Prostate gland (tissue), 2 donors: ENCODE measurements at regions not wholly inside any gene's neighbourhood (a gene's known extent, or its start where the extent isn't known, plus 50 kb on each side); places are given as distances from the start of the nearest gene placed in this dataset.

Source experiments
- DNase-seq: peaks from one replicate; pipeline ENCODE4 v3.0.0-alpha.2; 2019; ENCODE audit warnings: low spot score
- H3K27ac ChIP-seq, 2 donors: fragments of 200-600 bp; sonication (generic); 2 replicates each; pipeline ENCODE4 v1.5.1; 2017 to 2019
- H3K27me3 ChIP-seq: fragments of 200-600 bp; sonication (generic); replicated peaks from 2 replicates; pipeline ENCODE4 v1.5.1; 2019; ENCODE audit not compliant: insufficient read depth
- H3K36me3 ChIP-seq, 2 donors: fragments of 200-600 bp; sonication (generic); 1 replicate in 1 of 2; 2 replicates in 1 of 2; pipeline versions ENCODE4 v1.5.1 to v1.8.1; 2017 to 2019
- H3K4me1 ChIP-seq: fragments of 200-600 bp; sonication (generic); replicated peaks from 2 replicates; pipeline ENCODE4 v1.5.1; 2019
- H3K4me3 ChIP-seq, 2 donors: fragments of 200-600 bp; sonication (generic); 2 replicates each; pipeline ENCODE4 v1.5.1; 2017 to 2019
- H3K9me3 ChIP-seq: fragments of 200-600 bp; sonication (generic); 2 replicates; pipeline ENCODE4 v1.5.1; 2017
- POLR2A ChIP-seq: fragments of 450-650 bp; IDR thresholded peaks from one replicate; pipeline ENCODE4 v1.6.1; 2016; ENCODE audit warnings: antibody characterized with exemption, mild to moderate bottlenecking
- POLR2AphosphoS5 ChIP-seq: sonication (generic); formaldehyde crosslinking; IDR thresholded peaks from one replicate; pipeline ENCODE4 v1.6.1; 2017; ENCODE audit warnings: antibody characterized with exemption
- WGBS: methylation state at CpG from one replicate; pipeline ENCODE4 v1.1.5; 2018; 5-methylcytosine and 5-hydroxymethylcytosine counted together
- intact Hi-C: fragments of 100-400 bp; cut with DNase I; formaldehyde crosslinking; loops from one replicate; pipeline ENCODE4 v1.14.2; 2022
- TF ChIP-seq, protein P1 (sequence below), 4 experiments: fragments of 200-600 bp in 2 of 4; fragments of 450-650 bp in 2 of 4; sonication (generic) in 2 of 4; IDR thresholded peaks; 1 replicate in 3 of 4; 2 replicates in 1 of 4; pipeline ENCODE4 v1.5.1; 2016 to 2019; ENCODE audit warnings: antibody characterized with exemption in 4 of 4, mild to moderate bottlenecking in 2 of 4, moderate library complexity in 2 of 4

- Histone ChIP-seq H3K27me3 (no peaks in the 10 kb centered on the region), H3K4me1 (no peaks in the 10 kb centered on the region), H3K9me3 (no peaks in the 10 kb centered on the region), H3K36me3 (no peaks in the 10 kb centered on the region), H3K27ac (no peak overlapping the region), H3K4me3 (no peak overlapping the region)
- DNase-seq, result no peak
- TF ChIP-seq POLR2A (no peak), POLR2AphosphoS5 (no peak)
- TF ChIP-seq, protein P1, sequence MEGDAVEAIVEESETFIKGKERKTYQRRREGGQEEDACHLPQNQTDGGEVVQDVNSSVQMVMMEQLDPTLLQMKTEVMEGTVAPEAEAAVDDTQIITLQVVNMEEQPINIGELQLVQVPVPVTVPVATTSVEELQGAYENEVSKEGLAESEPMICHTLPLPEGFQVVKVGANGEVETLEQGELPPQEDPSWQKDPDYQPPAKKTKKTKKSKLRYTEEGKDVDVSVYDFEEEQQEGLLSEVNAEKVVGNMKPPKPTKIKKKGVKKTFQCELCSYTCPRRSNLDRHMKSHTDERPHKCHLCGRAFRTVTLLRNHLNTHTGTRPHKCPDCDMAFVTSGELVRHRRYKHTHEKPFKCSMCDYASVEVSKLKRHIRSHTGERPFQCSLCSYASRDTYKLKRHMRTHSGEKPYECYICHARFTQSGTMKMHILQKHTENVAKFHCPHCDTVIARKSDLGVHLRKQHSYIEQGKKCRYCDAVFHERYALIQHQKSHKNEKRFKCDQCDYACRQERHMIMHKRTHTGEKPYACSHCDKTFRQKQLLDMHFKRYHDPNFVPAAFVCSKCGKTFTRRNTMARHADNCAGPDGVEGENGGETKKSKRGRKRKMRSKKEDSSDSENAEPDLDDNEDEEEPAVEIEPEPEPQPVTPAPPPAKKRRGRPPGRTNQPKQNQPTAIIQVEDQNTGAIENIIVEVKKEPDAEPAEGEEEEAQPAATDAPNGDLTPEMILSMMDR (IDR thresholded peaks at IDR 0.05), result no peak
- intact Hi-C loops, result no loop called here
Measured at GRCh38 chr4:57588557-57588956, 478.4 kb upstream of the IGFBP7 start.

GRCh38 chr4:57580710-57581599 is 470.8 kb upstream of the IGFBP7 start:
- H3K27me3 ChIP-seq, result no peaks in the 10 kb centered on the region
- H3K27ac ChIP-seq, result no peak overlapping the region
- H3K4me3 ChIP-seq, result no peak overlapping the region
- no peak for TF ChIP-seq POLR2A
- no peak for TF ChIP-seq POLR2AphosphoS5
- TF ChIP-seq, protein P1 (IDR thresholded peaks at IDR 0.05), result no peak
- no peaks in the 10 kb centered on the region for H3K36me3 ChIP-seq
- DNase-seq, result no peak
- H3K9me3 ChIP-seq, result no peaks in the 10 kb centered on the region
- no peaks in the 10 kb centered on the region for H3K4me1 ChIP-seq
- intact Hi-C loops, result no loop called here

DNA sequence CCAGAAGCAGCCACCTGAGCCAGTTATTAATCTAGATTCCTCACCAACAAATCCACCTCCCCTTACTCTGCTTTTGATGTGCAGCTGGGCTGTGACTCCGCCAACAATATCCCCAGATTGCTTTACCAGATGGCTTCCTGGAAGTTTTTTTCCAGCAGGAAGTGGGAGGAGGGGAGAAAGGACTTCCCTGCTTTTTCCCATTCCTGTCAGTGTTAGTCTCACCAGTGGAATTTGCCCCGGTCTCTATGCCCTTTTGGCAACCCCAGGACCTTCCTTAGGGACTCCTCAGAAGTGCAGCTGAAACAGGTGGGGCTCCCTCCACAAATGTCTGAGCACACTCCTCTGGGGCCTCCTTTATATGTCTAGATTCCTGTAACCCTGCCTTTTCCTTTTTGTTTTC is 465.2 kb upstream of the IGFBP7 start:
- intact Hi-C loops, result no loop called here
- TF ChIP-seq, protein P1 (IDR thresholded peaks at IDR 0.05), result no peak
- TF ChIP-seq POLR2A (no peak), POLR2AphosphoS5 (no peak)

GRCh38 chr4:57554556-57555092 is 444.4 kb upstream of the IGFBP7 start:
- no peaks in the 10 kb centered on the region for H3K36me3 ChIP-seq
- no peak overlapping the region for H3K4me3 ChIP-seq
- no peak overlapping the region for H3K27ac ChIP-seq
- intact Hi-C loops, result no loop called here
- 38% methylated on average over 5 of the region's 5 CpGs for WGBS
- no peak for DNase-seq
- TF ChIP-seq, protein P1 (IDR thresholded peaks at IDR 0.05), result no peak
- no peak for TF ChIP-seq POLR2AphosphoS5
- TF ChIP-seq POLR2A, result no peak
- H3K27me3 ChIP-seq, result no peaks in the 10 kb centered on the region
- H3K9me3 ChIP-seq, result no peaks in the 10 kb centered on the region
- no peaks in the 10 kb centered on the region for H3K4me1 ChIP-seq

More for the DNA sequence above, 465.2 kb upstream of the IGFBP7 start:
- Histone ChIP-seq H3K4me1 (no peaks in the 10 kb centered on the region), H3K9me3 (no peaks in the 10 kb centered on the region), H3K4me3 (no peak overlapping the region), H3K27me3 (no peaks in the 10 kb centered on the region), H3K27ac (no peak overlapping the region), H3K36me3 (no peaks in the 10 kb centered on the region)
- no peak for DNase-seq
- WGBS, result 65% methylated on average over 2 of the region's 2 CpGs

- Histone ChIP-seq H3K27me3 (no peaks in the 10 kb centered on the region), H3K27ac (no peak overlapping the region), H3K9me3 (no peaks in the 10 kb centered on the region), H3K36me3 (no peaks in the 10 kb centered on the region), H3K4me3 (no peak overlapping the region), H3K4me1 (no peaks in the 10 kb centered on the region)
- TF ChIP-seq, protein P1 (IDR thresholded peaks at IDR 0.05), result no peak
- TF ChIP-seq POLR2AphosphoS5 (no peak), POLR2A (no peak)
- 75% methylated on average over 3 of the region's 3 CpGs for WGBS
- intact Hi-C loops, result no loop called here
- DNase-seq, result no peak
Measured at GRCh38 chr4:57553728-57554127, 443.5 kb upstream of the IGFBP7 start.
